Breast epithelium (tissue), 4 donors: ENCODE measurements at regions not wholly inside any gene's neighbourhood (a gene's known extent, or its start where the extent isn't known, plus 50 kb on each side); places are given as distances from the start of the nearest gene placed in this dataset.
"Not testable (repeated sequence)": the region's sequence is repeated elsewhere in the genome, so short reads cannot be mapped to it uniquely, and the experiment has no call there.

Experiments
- DNase-seq, 2 donors: peaks; one replicate each; pipeline ENCODE4 v3.0.0-alpha.2; 2019; ENCODE audit warnings: low spot score in 2 of 2
- H3K27ac ChIP-seq, 2 donors: fragments of 200-600 bp; sonication (generic) in 1 of 2; one replicate each; pipeline ENCODE4 v1.5.1; 2016 to 2019; ENCODE audit warnings: mild to moderate bottlenecking in 1 of 2
- H3K27me3 ChIP-seq, 2 donors: fragments of 200-600 bp; sonication (generic) in 1 of 2; one replicate each; pipeline versions ENCODE4 v1.5.1 to v1.6.0; 2017 to 2019; ENCODE audit warnings: control low read depth in 1 of 2, mild to moderate bottlenecking in 1 of 2
- H3K36me3 ChIP-seq: fragments of 200-600 bp; one replicate; pipeline ENCODE4 v1.5.1; 2019
- H3K4me1 ChIP-seq, 2 donors: fragments of 200-600 bp; sonication (generic); one replicate each; pipeline ENCODE4 v1.5.1; 2016 to 2019; ENCODE audit warnings: control low read depth in 1 of 2
- H3K4me3 ChIP-seq, 3 donors: fragments of 200-600 bp; sonication (generic); 1 replicate in 2 of 3; 2 replicates in 1 of 3; pipeline ENCODE4 v1.5.1; 2016 to 2019; ENCODE audit warnings: mild to moderate bottlenecking in 3 of 3, moderate library complexity in 2 of 3
- H3K9me3 ChIP-seq, 2 donors: fragments of 200-600 bp; sonication (generic) in 1 of 2; one replicate each; pipeline ENCODE4 v1.5.1; 2016 to 2019; ENCODE audit warnings: control low read depth in 1 of 2
- POLR2A ChIP-seq: fragments of 450-650 bp; IDR thresholded peaks from one replicate; pipeline ENCODE4 v1.6.1; 2016; ENCODE audit warnings: antibody characterized with exemption, mild to moderate bottlenecking, moderate library complexity
- POLR2AphosphoS5 ChIP-seq, 3 donors: sonication (generic); formaldehyde crosslinking; IDR thresholded peaks; one replicate each; pipeline ENCODE4 v1.6.1; 2017; ENCODE audit warnings: antibody characterized with exemption in 3 of 3
- intact Hi-C: fragments of 100-400 bp; cut with DNase I; formaldehyde crosslinking; loops from one replicate; pipeline ENCODE4 v1.15.1; 2023; ENCODE audit warnings: low total_unique reads
- TF ChIP-seq, protein P1 (sequence below), 3 donors: fragments of 450-650 bp; IDR thresholded peaks; one replicate each; pipeline ENCODE4 v1.5.1; 2016 to 2017; ENCODE audit warnings: antibody characterized with exemption in 3 of 3, mild to moderate bottlenecking in 3 of 3, moderate library complexity in 3 of 3

DNA sequence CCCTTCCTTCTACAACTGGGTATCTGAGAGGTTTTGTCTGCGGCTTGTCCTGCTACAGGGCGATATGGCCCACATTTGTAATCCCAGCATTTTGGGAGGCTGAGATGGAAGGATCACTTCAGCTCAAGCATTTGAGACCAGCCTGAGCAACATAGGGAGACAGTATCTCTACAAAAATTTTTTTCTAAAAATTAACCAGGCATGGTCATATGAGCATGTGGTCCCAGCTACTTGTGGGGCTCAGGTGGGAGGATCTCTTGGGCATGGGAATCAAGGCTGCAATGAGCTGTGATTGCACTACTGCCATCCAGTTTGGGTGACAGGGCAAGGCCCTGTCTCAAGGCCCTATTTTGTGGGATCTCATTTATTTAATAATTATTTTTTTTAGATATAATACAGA, 420.6 kb upstream of the PABPC4L start:
- Histone ChIP-seq H3K27ac (no peak overlapping the region), H3K27me3 (no peaks in the 10 kb centered on the region), H3K9me3 (no peaks in the 10 kb centered on the region), H3K36me3 (no peaks in the 10 kb centered on the region), H3K4me1 (no peaks in the 10 kb centered on the region), H3K4me3 (no peak overlapping the region)
- no peak for DNase-seq
- TF ChIP-seq POLR2A: no peak
- TF ChIP-seq POLR2AphosphoS5 (IDR thresholded peaks at IDR 0.05): no peak
- TF ChIP-seq, protein P1, sequence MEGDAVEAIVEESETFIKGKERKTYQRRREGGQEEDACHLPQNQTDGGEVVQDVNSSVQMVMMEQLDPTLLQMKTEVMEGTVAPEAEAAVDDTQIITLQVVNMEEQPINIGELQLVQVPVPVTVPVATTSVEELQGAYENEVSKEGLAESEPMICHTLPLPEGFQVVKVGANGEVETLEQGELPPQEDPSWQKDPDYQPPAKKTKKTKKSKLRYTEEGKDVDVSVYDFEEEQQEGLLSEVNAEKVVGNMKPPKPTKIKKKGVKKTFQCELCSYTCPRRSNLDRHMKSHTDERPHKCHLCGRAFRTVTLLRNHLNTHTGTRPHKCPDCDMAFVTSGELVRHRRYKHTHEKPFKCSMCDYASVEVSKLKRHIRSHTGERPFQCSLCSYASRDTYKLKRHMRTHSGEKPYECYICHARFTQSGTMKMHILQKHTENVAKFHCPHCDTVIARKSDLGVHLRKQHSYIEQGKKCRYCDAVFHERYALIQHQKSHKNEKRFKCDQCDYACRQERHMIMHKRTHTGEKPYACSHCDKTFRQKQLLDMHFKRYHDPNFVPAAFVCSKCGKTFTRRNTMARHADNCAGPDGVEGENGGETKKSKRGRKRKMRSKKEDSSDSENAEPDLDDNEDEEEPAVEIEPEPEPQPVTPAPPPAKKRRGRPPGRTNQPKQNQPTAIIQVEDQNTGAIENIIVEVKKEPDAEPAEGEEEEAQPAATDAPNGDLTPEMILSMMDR (IDR thresholded peaks at IDR 0.05): no peak
- intact Hi-C loops: no loop called here

DNA sequence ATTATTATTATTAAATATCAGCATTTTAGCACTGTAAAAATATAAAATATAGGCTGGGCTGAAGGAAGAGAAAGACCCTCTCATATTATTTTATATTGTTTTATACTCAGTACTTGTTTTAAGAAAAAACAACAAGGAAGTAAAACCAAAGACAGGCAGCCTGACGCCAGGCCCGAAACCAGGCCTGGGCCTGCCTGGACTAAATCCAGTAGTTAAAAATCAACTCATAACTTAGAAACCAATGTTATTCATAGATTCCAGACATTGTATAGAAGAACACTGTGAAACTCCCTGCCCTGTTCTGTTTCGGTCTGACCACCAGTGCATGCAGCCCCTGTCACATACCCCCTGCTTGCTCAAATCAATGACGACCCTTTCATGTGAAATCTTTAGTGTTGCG, 420.1 kb upstream of the PABPC4L start:
- intact Hi-C loops, H3K27ac ChIP-seq, H3K4me1 ChIP-seq, H3K36me3 ChIP-seq, DNase-seq, H3K27me3 ChIP-seq, H3K4me3 ChIP-seq, H3K9me3 ChIP-seq: not testable (repeated sequence)

DNA sequence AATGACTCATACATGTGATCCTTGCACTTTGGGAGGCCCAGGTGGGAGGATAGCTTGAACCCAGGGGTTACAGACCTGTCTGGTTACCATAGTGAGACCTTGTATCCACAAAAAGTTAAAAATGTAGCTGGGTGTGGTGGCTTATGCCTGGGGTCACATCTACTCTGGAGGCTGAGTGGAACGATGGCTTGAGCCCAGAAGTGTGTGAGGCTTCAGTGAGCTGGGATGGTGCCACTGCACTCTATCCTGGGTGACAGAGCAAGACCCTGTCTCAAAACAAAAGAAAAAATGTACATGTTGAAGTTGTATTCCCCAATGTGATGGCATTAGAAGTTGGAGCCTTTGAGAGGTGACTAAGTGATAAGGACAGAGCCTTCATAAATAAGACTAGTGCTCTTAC, 409.4 kb upstream of the PABPC4L start:
- Histone ChIP-seq H3K27ac (no peak overlapping the region), H3K4me1 (no peaks in the 10 kb centered on the region), H3K27me3 (no peaks in the 10 kb centered on the region), H3K36me3 (no peaks in the 10 kb centered on the region), H3K4me3 (no peak overlapping the region), H3K9me3 (no peaks in the 10 kb centered on the region)
- intact Hi-C loops: no loop called here
- DNase-seq: no peak
- no peak for TF ChIP-seq POLR2A
- TF ChIP-seq, protein P1 (IDR thresholded peaks at IDR 0.05): no peak
- TF ChIP-seq POLR2AphosphoS5 (IDR thresholded peaks at IDR 0.05): no peak

DNA sequence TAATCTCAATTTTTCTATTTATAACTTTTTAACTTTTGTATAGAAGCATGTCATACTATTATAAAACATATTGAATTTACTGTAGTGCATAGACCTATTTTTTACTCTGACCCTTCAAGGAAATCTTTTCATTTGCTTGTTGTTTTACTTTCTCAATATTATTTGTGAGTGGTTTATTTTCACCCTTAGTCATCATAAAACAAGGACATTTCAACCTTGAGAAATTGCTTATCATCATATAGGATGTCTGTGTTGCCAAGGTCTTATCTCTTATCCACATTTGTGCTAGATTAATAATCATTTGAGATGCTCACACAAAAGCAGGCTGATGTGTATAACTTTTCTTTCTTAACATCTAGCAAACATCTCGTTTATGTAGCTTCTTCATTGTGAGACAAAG, 408.6 kb upstream of the PABPC4L start:
- Histone ChIP-seq H3K27me3 (no peaks in the 10 kb centered on the region), H3K4me3 (no peak overlapping the region), H3K9me3 (no peaks in the 10 kb centered on the region), H3K36me3 (no peaks in the 10 kb centered on the region), H3K4me1 (no peaks in the 10 kb centered on the region), H3K27ac (no peak overlapping the region)
- TF ChIP-seq POLR2A (no peak), POLR2AphosphoS5 (IDR thresholded peaks at IDR 0.05) (no peak)
- TF ChIP-seq, protein P1 (IDR thresholded peaks at IDR 0.05): no peak
- DNase-seq: no peak
- intact Hi-C loops: no loop called here

DNA sequence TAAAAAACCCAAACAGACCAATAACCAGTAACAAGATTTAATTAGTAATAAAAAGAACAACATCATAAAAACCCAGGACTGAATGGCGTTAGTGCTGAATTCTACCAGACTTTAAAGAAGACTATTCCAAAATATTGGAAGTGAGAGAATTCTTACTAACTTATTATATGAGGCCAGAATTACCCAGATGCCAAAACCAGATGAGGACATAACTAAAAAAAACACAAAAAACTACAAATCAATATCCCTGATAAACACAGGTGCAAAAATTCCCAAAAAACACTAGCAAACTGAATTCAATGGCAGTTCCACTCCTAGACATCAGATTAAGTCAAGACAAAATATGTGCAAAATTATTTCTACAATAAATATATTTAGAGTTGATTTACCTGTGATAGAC, 400.1 kb upstream of the PABPC4L start:
- intact Hi-C loops: no loop called here
- H3K9me3 ChIP-seq: no peaks in the 10 kb centered on the region

More for the DNA sequence above, 400.1 kb upstream of the PABPC4L start:
- no peaks in the 10 kb centered on the region for H3K27me3 ChIP-seq
- no peak overlapping the region for H3K27ac ChIP-seq
- no peak for DNase-seq
- no peaks in the 10 kb centered on the region for H3K4me1 ChIP-seq
- H3K36me3 ChIP-seq: no peaks in the 10 kb centered on the region
- TF ChIP-seq, protein P1 (IDR thresholded peaks at IDR 0.05): no peak
- TF ChIP-seq POLR2AphosphoS5 (IDR thresholded peaks at IDR 0.05) (no peak), POLR2A (no peak)
- H3K4me3 ChIP-seq: no peak overlapping the region
